ENCODE measurements at regions not wholly inside any gene's neighbourhood (a gene's known extent, or its start where the extent isn't known, plus 50 kb on each side); places are given as distances from the start of the nearest gene placed in this dataset.

DNA sequence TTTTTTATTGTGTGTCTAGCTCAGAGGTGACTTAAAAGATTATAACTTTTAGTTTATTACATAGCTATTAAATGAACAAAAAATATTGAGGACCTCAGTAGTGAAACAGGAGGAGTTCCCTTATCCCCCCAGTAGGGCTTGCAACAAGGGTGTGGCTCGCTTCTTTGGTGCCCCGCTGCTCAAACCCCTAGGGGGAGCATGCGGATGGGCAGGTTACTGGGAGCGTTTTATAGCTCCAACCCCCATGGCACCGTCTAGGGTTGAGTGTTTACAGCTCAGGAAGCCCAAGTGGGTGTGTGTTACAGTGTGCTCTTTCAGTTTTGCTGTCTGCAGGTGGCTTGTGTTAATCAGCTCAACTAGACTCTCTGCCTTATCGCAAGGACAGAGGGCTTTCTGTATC lies 1513.7 kb downstream of the GRIK2 start:
- ATAC-seq (no peak), DNase-seq (ENCODE audit: extremely low read depth in 1 of 4, low spot score in 3 of 4) (no peak), FAIRE-seq (no peak)
- H3K4me2 ChIP-seq (ENCODE audit: insufficient read depth, low read length): no peak overlapping the region
- 0% methylated on average over 5 of the region's 6 CpGs for WGBS (ENCODE audit: insufficient coverage, low coverage, missing lambda C conversion rate)
- H3K9ac ChIP-seq (ENCODE audit: insufficient read depth in 1 of 2, low read depth in 2 of 2, low read length in 2 of 2): no peak overlapping the region
- H3K36me3 ChIP-seq (ENCODE audit: control insufficient read depth, insufficient read depth, low read length): no peaks in the 10 kb centered on the region
- H3K27ac ChIP-seq (ENCODE audit: extremely low read depth, low read depth, low read length): no peak overlapping the region
- H3K9me3 ChIP-seq (replicated peaks; ENCODE audit: control insufficient read depth, insufficient read depth, low read depth, low read length): no peaks in the 10 kb centered on the region
- no peaks in the 10 kb centered on the region for H3K4me1 ChIP-seq (replicated peaks in 1 of 2; ENCODE audit: control insufficient read depth in 2 of 2, insufficient read depth in 2 of 2, low read length in 2 of 2)
- H3K27me3 ChIP-seq (ENCODE audit: control insufficient read depth in 2 of 2, insufficient read depth in 2 of 2, low read length in 2 of 2): no peaks in the 10 kb centered on the region
- no peaks in the 10 kb centered on the region for H4K20me1 ChIP-seq (replicated peaks; ENCODE audit: control insufficient read depth, insufficient read depth, low read length)
- ChIA-PET CTCF (ENCODE audit: low intra/inter-chr PET ratio) (no interaction called here), POLR2A (no interaction called here)
- TF ChIP-seq KLF16 (IDR thresholded peaks at IDR 0.05) (no peak), MCM3 (IDR thresholded peaks at IDR 0.05) (no peak), ZFP1 (CRISPR knock-in tag; IDR thresholded peaks at IDR 0.05) (no peak), RBM15 (IDR thresholded peaks at IDR 0.05; ENCODE audit: insufficient read depth, low read length) (no peak), PML (IDR thresholded peaks at IDR 0.05; ENCODE audit: low read length) (no peak), ZKSCAN3 (CRISPR knock-in tag; IDR thresholded peaks at IDR 0.05) (no peak), COPS2 (conservative IDR thresholded peaks at IDR 0.05) (no peak), ARHGAP35 (IDR thresholded peaks at IDR 0.05; ENCODE audit: partially characterized antibody) (no peak), HMG20A (CRISPR knock-in tag; conservative IDR thresholded peaks at IDR 0.05) (no peak), ZC3H4 (CRISPR knock-in tag; IDR thresholded peaks at IDR 0.05; ENCODE audit: borderline replicate concordance) (no peak), TCF3 (CRISPR knock-in tag; IDR thresholded peaks at IDR 0.05) (no peak), BMI1 (IDR thresholded peaks at IDR 0.05; ENCODE audit: low read length) (no peak), POLR2A (conservative IDR thresholded peaks at IDR 0.05) (no peak), TBP (optimal IDR thresholded peaks at IDR 0.05; ENCODE audit: low read depth, low read length) (no peak), FOXK1 (CRISPR knock-in tag; IDR thresholded peaks at IDR 0.05; ENCODE audit: borderline replicate concordance) (no peak), MEIS2 (IDR thresholded peaks at IDR 0.05; ENCODE audit: partially characterized antibody) (no peak), MYNN (IDR thresholded peaks at IDR 0.05) (no peak), MYNN (CRISPR knock-in tag; IDR thresholded peaks at IDR 0.05) (no peak), ZNF12 (CRISPR knock-in tag; IDR thresholded peaks at IDR 0.05) (no peak)
- TF ChIP-seq, protein P1, sequence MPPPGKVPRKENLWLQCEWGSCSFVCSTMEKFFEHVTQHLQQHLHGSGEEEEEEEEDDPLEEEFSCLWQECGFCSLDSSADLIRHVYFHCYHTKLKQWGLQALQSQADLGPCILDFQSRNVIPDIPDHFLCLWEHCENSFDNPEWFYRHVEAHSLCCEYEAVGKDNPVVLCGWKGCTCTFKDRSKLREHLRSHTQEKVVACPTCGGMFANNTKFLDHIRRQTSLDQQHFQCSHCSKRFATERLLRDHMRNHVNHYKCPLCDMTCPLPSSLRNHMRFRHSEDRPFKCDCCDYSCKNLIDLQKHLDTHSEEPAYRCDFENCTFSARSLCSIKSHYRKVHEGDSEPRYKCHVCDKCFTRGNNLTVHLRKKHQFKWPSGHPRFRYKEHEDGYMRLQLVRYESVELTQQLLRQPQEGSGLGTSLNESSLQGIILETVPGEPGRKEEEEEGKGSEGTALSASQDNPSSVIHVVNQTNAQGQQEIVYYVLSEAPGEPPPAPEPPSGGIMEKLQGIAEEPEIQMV (tag; conservative IDR thresholded peaks at IDR 0.05; ENCODE audit: low read depth): no peak
- TF ChIP-seq, protein P2, sequence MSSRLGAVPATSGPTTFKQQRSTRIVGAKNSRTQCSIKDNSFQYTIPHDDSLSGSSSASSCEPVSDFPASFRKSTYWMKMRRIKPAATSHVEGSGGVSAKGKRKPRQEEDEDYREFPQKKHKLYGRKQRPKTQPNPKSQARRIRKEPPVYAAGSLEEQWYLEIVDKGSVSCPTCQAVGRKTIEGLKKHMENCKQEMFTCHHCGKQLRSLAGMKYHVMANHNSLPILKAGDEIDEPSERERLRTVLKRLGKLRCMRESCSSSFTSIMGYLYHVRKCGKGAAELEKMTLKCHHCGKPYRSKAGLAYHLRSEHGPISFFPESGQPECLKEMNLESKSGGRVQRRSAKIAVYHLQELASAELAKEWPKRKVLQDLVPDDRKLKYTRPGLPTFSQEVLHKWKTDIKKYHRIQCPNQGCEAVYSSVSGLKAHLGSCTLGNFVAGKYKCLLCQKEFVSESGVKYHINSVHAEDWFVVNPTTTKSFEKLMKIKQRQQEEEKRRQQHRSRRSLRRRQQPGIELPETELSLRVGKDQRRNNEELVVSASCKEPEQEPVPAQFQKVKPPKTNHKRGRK (tag; IDR thresholded peaks at IDR 0.05): no peak
- no peak overlapping the region for H2AFZ ChIP-seq (ENCODE audit: low read depth, low read length)
- BruUV-seq (replicated peaks): no TSS peak
- intact Hi-C loops (cut with micrococcal nuclease): no loop called here
- H3K9me1 ChIP-seq (ENCODE audit: control insufficient read depth, insufficient read depth, low read length): no peaks in the 10 kb centered on the region
- in situ Hi-C loops (cut with MboI): no loop called here
- H3K4me3 ChIP-seq: no peak overlapping the region
- no peaks in the 10 kb centered on the region for H3K79me2 ChIP-seq (ENCODE audit: control insufficient read depth, insufficient read depth, low read length)
